DMS53 treated with DMSO at 0.1 percent for 48 hours (cell line): ENCODE measurements at regions not wholly inside any gene's neighbourhood (a gene's known extent, or its start where the extent isn't known, plus 50 kb on each side); places are given as distances from the start of the nearest gene placed in this dataset.
"Not testable (repeated sequence)": the region's sequence is repeated elsewhere in the genome, so short reads cannot be mapped to it uniquely, and the experiment has no call there.

Experiments
- DNase-seq: peaks from one replicate; lab custom pipeline; 2025; ENCODE audit not compliant: unreplicated experiment; lab: John Stamatoyannopoulos, UW

- DNase-seq: no peak
Observed at GRCh38 chr2:167794554-167795255, 452.7 kb downstream of the STK39 start.

- DNase-seq: no peak
Observed at GRCh38 chr2:167793725-167794124, 453.7 kb downstream of the STK39 start.

- DNase-seq: no peak
Observed at GRCh38 chr2:167792126-167792525, 455.3 kb downstream of the STK39 start.

GRCh38 chr2:167790781-167791450 lies 456.5 kb downstream of the STK39 start:
- DNase-seq: no peak

- DNase-seq: no peak
Observed at GRCh38 chr2:167790189-167790588, 457.2 kb downstream of the STK39 start.

- no peak for DNase-seq
Observed at GRCh38 chr2:167787562-167787961, 459.8 kb downstream of the STK39 start.

GRCh38 chr2:167787021-167787420 lies 460.4 kb downstream of the STK39 start:
- DNase-seq: no peak

- no peak for DNase-seq
Observed at GRCh38 chr2:167785606-167786216, 461.7 kb downstream of the STK39 start.

GRCh38 chr2:167784084-167784425 lies 463.3 kb downstream of the STK39 start:
- no peak for DNase-seq

- DNase-seq: no peak
Observed at GRCh38 chr2:167783261-167784083, 463.9 kb downstream of the STK39 start.

GRCh38 chr2:167781629-167782028 lies 465.8 kb downstream of the STK39 start:
- DNase-seq: not testable (repeated sequence)

- no peak for DNase-seq
Observed at GRCh38 chr2:167776359-167776758, 471.0 kb downstream of the STK39 start.

- DNase-seq: no peak
Observed at GRCh38 chr2:167771628-167772027, 475.8 kb downstream of the STK39 start.

- DNase-seq: no peak
Observed at GRCh38 chr2:167769020-167769419, 478.4 kb downstream of the STK39 start.

- no peak for DNase-seq
Observed at GRCh38 chr2:167767830-167768229, 479.6 kb downstream of the STK39 start.

GRCh38 chr2:167764772-167765341 lies 482.5 kb downstream of the STK39 start:
- no peak for DNase-seq

GRCh38 chr2:167761465-167762136 lies 485.8 kb downstream of the STK39 start:
- no peak for DNase-seq

- no peak for DNase-seq
Observed at GRCh38 chr2:167759531-167759930, 487.9 kb downstream of the STK39 start.

- DNase-seq: no peak
Observed at GRCh38 chr2:167758292-167758691, 489.1 kb downstream of the STK39 start.

- no peak for DNase-seq
Observed at GRCh38 chr2:167756446-167756845, 490.9 kb downstream of the STK39 start.

- no peak for DNase-seq
Observed at GRCh38 chr2:167753142-167753541, 494.3 kb downstream of the STK39 start.
